ENCODE measurements at regions not wholly inside any gene's neighbourhood (a gene's known extent, or its start where the extent isn't known, plus 50 kb on each side); places are given as distances from the start of the nearest gene placed in this dataset.

- H3K4me3 ChIP-seq, result no peak overlapping the region
- H3K9me2 ChIP-seq (replicated peaks; ENCODE audit: insufficient read depth), result no peaks in the 10 kb centered on the region
- H2AFZ ChIP-seq, result no peak overlapping the region
- WGBS (ENCODE audit: low lambda C conversion rate, missing lambda C conversion rate), result 84% methylated on average over 8 of the region's 8 CpGs
- no peaks in the 10 kb centered on the region for H4K20me1 ChIP-seq (ENCODE audit: insufficient read depth, poor library complexity, severe bottlenecking)
- TF ChIP-seq EZH2phosphoT487 (IDR thresholded peaks at IDR 0.05; ENCODE audit: low read depth, severe bottlenecking, unreplicated experiment) (no peak), EZH2 (IDR thresholded peaks at IDR 0.05; ENCODE audit: borderline replicate concordance) (no peak)
- TF ChIP-seq, protein P1, sequence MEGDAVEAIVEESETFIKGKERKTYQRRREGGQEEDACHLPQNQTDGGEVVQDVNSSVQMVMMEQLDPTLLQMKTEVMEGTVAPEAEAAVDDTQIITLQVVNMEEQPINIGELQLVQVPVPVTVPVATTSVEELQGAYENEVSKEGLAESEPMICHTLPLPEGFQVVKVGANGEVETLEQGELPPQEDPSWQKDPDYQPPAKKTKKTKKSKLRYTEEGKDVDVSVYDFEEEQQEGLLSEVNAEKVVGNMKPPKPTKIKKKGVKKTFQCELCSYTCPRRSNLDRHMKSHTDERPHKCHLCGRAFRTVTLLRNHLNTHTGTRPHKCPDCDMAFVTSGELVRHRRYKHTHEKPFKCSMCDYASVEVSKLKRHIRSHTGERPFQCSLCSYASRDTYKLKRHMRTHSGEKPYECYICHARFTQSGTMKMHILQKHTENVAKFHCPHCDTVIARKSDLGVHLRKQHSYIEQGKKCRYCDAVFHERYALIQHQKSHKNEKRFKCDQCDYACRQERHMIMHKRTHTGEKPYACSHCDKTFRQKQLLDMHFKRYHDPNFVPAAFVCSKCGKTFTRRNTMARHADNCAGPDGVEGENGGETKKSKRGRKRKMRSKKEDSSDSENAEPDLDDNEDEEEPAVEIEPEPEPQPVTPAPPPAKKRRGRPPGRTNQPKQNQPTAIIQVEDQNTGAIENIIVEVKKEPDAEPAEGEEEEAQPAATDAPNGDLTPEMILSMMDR (IDR thresholded peaks at IDR 0.05; ENCODE audit: poor library complexity), result no peak
- no peaks in the 10 kb centered on the region for H3K79me2 ChIP-seq
- H3K4me1 ChIP-seq (ENCODE audit: insufficient read depth), result no peaks in the 10 kb centered on the region
- no peak for DNase-seq (ENCODE audit: low spot score)
- H3K36me3 ChIP-seq (replicated peaks; ENCODE audit: insufficient read depth, low read depth), result no peaks in the 10 kb centered on the region
- no peaks in the 10 kb centered on the region for H3K9me3 ChIP-seq (ENCODE audit: low read depth)
- no peak overlapping the region for H3K4me2 ChIP-seq
- H3K27ac ChIP-seq, result no peak overlapping the region
- peaks cover 24% of the 10 kb centered on the region for H3K27me3 ChIP-seq
Measured at GRCh38 chr9:36779582-36779981, 206.9 kb downstream of the MELK start.

- Histone ChIP-seq H3K9me3 (ENCODE audit: low read depth) (no peaks in the 10 kb centered on the region), H3K27me3 (peaks cover 24% of the 10 kb centered on the region), H3K4me1 (ENCODE audit: insufficient read depth) (no peaks in the 10 kb centered on the region), H3K27ac (no peak overlapping the region), H3K4me3 (no peak overlapping the region), H3K79me2 (no peaks in the 10 kb centered on the region), H2AFZ (no peak overlapping the region), H3K4me2 (no peak overlapping the region), H4K20me1 (ENCODE audit: insufficient read depth, poor library complexity, severe bottlenecking) (no peaks in the 10 kb centered on the region), H3K36me3 (replicated peaks; ENCODE audit: insufficient read depth, low read depth) (no peaks in the 10 kb centered on the region), H3K9me2 (replicated peaks; ENCODE audit: insufficient read depth) (no peaks in the 10 kb centered on the region)
- TF ChIP-seq EZH2 (IDR thresholded peaks at IDR 0.05; ENCODE audit: borderline replicate concordance), result no peak
- TF ChIP-seq, protein P1 (IDR thresholded peaks at IDR 0.05; ENCODE audit: poor library complexity), result no peak
- no peak for TF ChIP-seq EZH2phosphoT487 (IDR thresholded peaks at IDR 0.05; ENCODE audit: low read depth, severe bottlenecking, unreplicated experiment)
- WGBS (ENCODE audit: low lambda C conversion rate, missing lambda C conversion rate), result 76% methylated on average over 8 of the region's 8 CpGs
- DNase-seq (ENCODE audit: low spot score), result no peak
Measured at GRCh38 chr9:36780186-36780585, 207.5 kb downstream of the MELK start.

GRCh38 chr9:36781533-36781932 lies 208.8 kb downstream of the MELK start:
- DNase-seq (ENCODE audit: low spot score), result no peak
- Histone ChIP-seq H3K79me2 (no peaks in the 10 kb centered on the region), H3K27me3 (peaks cover 28% of the 10 kb centered on the region), H3K4me2 (no peak overlapping the region), H3K9me3 (ENCODE audit: low read depth) (no peaks in the 10 kb centered on the region), H3K4me1 (ENCODE audit: insufficient read depth) (no peaks in the 10 kb centered on the region), H3K9me2 (replicated peaks; ENCODE audit: insufficient read depth) (no peaks in the 10 kb centered on the region), H4K20me1 (ENCODE audit: insufficient read depth, poor library complexity, severe bottlenecking) (no peaks in the 10 kb centered on the region), H3K27ac (no peak overlapping the region), H3K36me3 (replicated peaks; ENCODE audit: insufficient read depth, low read depth) (no peaks in the 10 kb centered on the region), H2AFZ (no peak overlapping the region), H3K4me3 (no peak overlapping the region)
- WGBS (ENCODE audit: low lambda C conversion rate, missing lambda C conversion rate), result 66% methylated on average over 10 of the region's 10 CpGs
- TF ChIP-seq EZH2phosphoT487 (IDR thresholded peaks at IDR 0.05; ENCODE audit: low read depth, severe bottlenecking, unreplicated experiment), result no peak
- no peak for TF ChIP-seq EZH2 (IDR thresholded peaks at IDR 0.05; ENCODE audit: borderline replicate concordance)
- TF ChIP-seq, protein P1 (IDR thresholded peaks at IDR 0.05; ENCODE audit: poor library complexity), result no peak

All from hepatocyte (in vitro differentiated cells).